CD4-positive, alpha-beta T cell treated with Interleukin-10 for 1 hour (primary cell): ENCODE measurements at regions not wholly inside any gene's neighbourhood (a gene's known extent, or its start where the extent isn't known, plus 50 kb on each side); places are given as distances from the start of the nearest gene placed in this dataset.
"Not testable (repeated sequence)": the region's sequence is repeated elsewhere in the genome, so short reads cannot be mapped to it uniquely, and the experiment has no call there.

Source experiments
- DNase-seq: peaks from one replicate; pipeline ENCODE4 v3.0.0-alpha.2; 2020

DNA sequence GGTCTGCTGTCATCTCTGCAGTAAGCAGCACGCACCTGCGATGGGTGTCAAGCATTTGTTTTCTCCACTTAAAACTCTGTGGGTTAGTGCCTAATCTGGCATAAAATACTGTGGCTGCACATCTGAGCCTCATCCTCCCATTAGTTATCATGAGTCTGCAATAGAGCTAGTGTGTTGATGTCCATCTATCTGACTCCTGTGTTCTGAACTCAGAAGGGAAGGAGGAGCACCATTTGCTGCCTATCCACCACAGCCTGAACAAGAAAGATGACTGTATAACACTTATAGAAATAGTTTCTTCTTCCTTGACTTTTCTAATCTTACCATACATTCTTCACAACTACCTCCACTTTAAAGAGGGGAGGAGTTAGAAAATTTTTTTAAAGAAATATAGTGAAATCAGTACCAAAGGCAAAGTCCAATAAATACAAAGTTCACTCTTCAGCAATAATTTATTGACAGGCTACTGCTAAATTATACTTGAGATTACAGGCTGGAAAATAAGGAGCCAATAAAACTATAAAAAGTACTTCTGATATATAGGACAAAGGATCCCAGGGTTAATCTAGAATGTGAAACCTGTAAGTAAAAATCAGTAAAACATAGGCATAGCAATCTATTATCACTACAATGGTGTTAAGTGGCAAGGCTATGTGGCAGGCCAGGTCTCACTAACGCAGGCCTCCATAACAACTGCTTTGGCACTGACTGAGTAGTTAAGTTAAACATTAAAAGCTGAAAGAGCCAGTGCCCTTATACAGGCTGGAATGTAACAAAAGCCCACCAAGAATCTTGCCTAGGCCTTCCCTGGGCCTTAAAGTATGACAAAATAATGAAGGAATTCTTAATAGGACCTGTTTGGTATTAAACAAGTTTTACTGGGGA is 70.2 kb downstream of the LGALS9C start:
- not testable (repeated sequence) for DNase-seq

- DNase-seq: not testable (repeated sequence)
These were observed 80.5 kb downstream of the LGALS9C start for GRCh38 chr17:18557086-18557485.

- peak; percentile 36 for DNase-seq
These were observed 80.7 kb downstream of the TBC1D28 start for GRCh38 chr17:18563381-18564098.

DNA sequence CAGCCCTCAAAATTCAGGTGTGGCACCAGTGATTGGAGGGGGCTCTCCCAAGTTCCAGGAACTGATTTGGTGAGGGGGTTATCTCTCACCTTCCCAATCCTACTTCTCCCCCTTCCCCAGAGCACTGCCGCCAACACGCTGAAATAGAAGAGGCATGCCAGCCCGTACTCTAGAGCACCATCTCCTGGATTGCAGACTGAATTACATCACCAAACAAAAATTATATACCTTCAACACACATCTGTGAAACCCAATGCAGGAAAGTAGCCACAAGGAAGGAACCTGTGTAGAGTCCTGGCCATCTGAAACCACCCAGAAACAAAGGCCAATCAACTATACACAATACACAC is 80.1 kb downstream of the TBC1D28 start:
- peak; percentile 55 for DNase-seq

- DNase-seq: not testable (repeated sequence)
These were observed 75.8 kb downstream of the TBC1D28 start for GRCh38 chr17:18568108-18568995.

DNA sequence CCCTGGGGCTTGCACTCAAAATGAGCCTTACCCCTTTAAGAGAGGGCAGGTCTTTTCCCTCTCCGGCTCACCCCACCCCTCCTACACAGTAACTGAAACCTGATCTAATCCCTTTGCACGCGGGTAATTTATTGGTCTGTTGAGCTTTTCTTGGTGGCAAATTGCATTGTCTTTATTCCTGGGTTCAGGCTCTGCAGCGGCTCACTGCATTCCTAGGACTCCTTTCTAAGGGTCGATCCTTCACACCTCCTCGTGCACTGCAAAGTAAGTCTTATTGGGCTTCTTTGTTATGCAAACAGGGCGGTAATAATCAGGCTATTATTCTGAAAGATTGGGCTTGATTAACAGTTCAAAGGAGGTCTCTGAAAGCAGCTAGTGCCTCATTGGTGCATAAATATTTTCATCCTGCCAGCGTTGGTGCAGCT is 74.7 kb downstream of the TBC1D28 start:
- not testable (repeated sequence) for DNase-seq

- DNase-seq: not testable (repeated sequence)
These were observed 71.7 kb downstream of the TBC1D28 start for GRCh38 chr17:18572536-18572935.

DNA sequence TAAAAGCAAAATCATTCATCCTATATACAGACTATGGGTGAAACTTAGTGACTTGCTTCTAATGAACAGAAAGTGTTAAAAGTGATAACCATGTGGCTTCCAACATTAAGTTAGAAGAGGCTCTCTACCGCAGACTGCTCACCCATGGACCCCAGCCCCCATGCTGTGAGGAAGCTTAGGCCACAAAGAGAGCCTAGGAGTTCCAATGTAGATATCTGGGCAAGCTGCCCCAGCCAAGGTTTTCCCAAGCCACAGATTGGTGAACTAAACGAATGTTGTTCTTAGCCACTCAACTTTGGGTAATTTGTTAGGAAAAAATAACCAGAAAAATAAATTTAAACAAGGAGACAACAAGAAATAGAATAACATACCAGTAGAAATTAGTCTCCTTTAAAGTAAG is 70.1 kb downstream of the TBC1D28 start:
- not testable (repeated sequence) for DNase-seq
